ENCODE measurements at regions not wholly inside any gene's neighbourhood (a gene's known extent, or its start where the extent isn't known, plus 50 kb on each side); places are given as distances from the start of the nearest gene placed in this dataset.

DNA sequence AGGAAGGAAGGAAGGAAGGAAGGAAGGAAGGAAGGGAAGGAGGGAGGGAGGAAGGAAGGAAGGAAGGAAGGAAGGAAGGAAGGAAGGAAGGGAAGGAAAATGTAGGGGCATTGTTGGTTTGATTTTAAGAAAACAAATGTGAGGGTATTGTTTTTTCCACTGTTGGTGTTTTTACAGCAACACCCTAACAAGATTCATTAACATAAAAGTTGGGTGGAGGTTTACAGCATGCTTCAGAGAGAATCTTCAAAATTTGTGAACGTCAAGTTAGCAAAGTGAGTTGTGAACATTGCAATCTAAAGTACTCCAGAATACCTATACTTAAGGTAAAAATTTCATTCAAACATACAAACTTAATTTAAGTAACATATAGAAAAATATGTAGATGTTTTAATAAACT, 200.2 kb upstream of the ID4 start:
- TF ChIP-seq EZH2 (IDR thresholded peaks at IDR 0.05; ENCODE audit: low read depth) (no peak), CTCF (conservative IDR thresholded peaks at IDR 0.05) (no peak)

All from PC-9 (cell line).